WTC11 (cell line): ENCODE measurements at regions not wholly inside any gene's neighbourhood (a gene's known extent, or its start where the extent isn't known, plus 50 kb on each side); places are given as distances from the start of the nearest gene placed in this dataset.

Experiments used
- ATAC-seq: fragments of 200-7000 bp; cut with Tn5 transposase; 2 replicates; pipeline ENCODE4 v1.10.0; 2021; ENCODE audit warnings: mild to moderate bottlenecking, moderate library complexity
- CTCF ChIA-PET: fragments of 300-600 bp; sonication (Branson Sonifier 250); formaldehyde crosslinking; loops from one replicate; lab custom pipeline; 2021; ENCODE audit warnings: antibody characterized with exemption; lab: Charles Lee
- POLR2A ChIA-PET: fragments of 350-600 bp; sonication (Branson Sonifier 250); formaldehyde crosslinking; loops from one replicate; lab custom pipeline; 2021; ENCODE audit warnings: antibody characterized with exemption; lab: Charles Lee
- DNase-seq: peaks from one replicate; pipeline ENCODE4 v3.0.0; 2021; ENCODE audit warnings: low spot score
- H3K27ac Mint-ChIP-seq: 2 replicates; pipeline ENCODE4 v1.8.0; 2021; ENCODE audit warnings: mixed read lengths
- H3K27me3 Mint-ChIP-seq: 2 replicates; pipeline ENCODE4 v1.8.0; 2021; ENCODE audit warnings: low read depth, mild to moderate bottlenecking, moderate library complexity, mixed read lengths
- H3K36me3 Mint-ChIP-seq: 2 replicates; pipeline ENCODE4 v1.8.0; 2021; ENCODE audit warnings: mixed read lengths
- H3K4me1 Mint-ChIP-seq: 2 replicates; pipeline ENCODE4 v1.8.0; 2022; ENCODE audit warnings: mixed read lengths
- H3K4me3 Mint-ChIP-seq: 2 replicates; pipeline ENCODE4 v1.8.0; 2021; ENCODE audit warnings: mild to moderate bottlenecking, moderate library complexity, mixed read lengths
- H3K9me3 Mint-ChIP-seq: 2 replicates; pipeline ENCODE4 v1.8.0; 2021; ENCODE audit warnings: mixed read lengths
- EMX1 ChIP-seq: fragments of 250-450 bp; sonication (Bioruptor Pico); IDR thresholded peaks from 2 replicates; pipeline ENCODE4 v1.8.0; 2021; ENCODE audit warnings: mild to moderate bottlenecking
- FOXK1 ChIP-seq: sonication (generic); formaldehyde crosslinking; IDR thresholded peaks from 2 replicates; pipeline ENCODE4 v1.8.0; 2022; ENCODE audit warnings: mild to moderate bottlenecking, moderate library complexity, missing genetic modification reagents
- IRF2 ChIP-seq: sonication (generic); formaldehyde crosslinking; IDR thresholded peaks from 2 replicates; pipeline ENCODE4 v1.8.0; 2022; ENCODE audit warnings: low read depth, missing genetic modification reagents, borderline replicate concordance
- RORB ChIP-seq: fragments of 250-450 bp; sonication (Bioruptor Pico); IDR thresholded peaks from 2 replicates; pipeline ENCODE4 v1.9.0; 2021; ENCODE audit warnings: mild to moderate bottlenecking
- TEAD1 ChIP-seq: sonication (generic); formaldehyde crosslinking; IDR thresholded peaks from 2 replicates; pipeline ENCODE4 v1.8.0; 2022; ENCODE audit warnings: mild to moderate bottlenecking, missing genetic modification reagents
- ZNF138 ChIP-seq: sonication (generic); formaldehyde crosslinking; conservative IDR thresholded peaks from 2 replicates; pipeline ENCODE4 v1.8.1; 2022; ENCODE audit warnings: mild to moderate bottlenecking, moderate library complexity, missing genetic modification reagents
- TF ChIP-seq, protein P1 (sequence below): sonication (generic); formaldehyde crosslinking; IDR thresholded peaks from 2 replicates; pipeline ENCODE4 v1.8.0; 2022; ENCODE audit warnings: mild to moderate bottlenecking, missing genetic modification reagents
- TF ChIP-seq, protein P2 (sequence below): fragments of 250-450 bp; sonication (Bioruptor Pico); conservative IDR thresholded peaks from 2 replicates; pipeline ENCODE4 v1.9.0; 2021; ENCODE audit warnings: mild to moderate bottlenecking
- TF ChIP-seq, protein P3 (sequence below): sonication (generic); formaldehyde crosslinking; IDR thresholded peaks from 2 replicates; pipeline ENCODE4 v1.8.0; 2022; ENCODE audit warnings: missing genetic modification reagents
- TF ChIP-seq, protein P4 (sequence below): sonication (generic); formaldehyde crosslinking; IDR thresholded peaks from 2 replicates; pipeline ENCODE4 v1.8.1; 2023; ENCODE audit warnings: mild to moderate bottlenecking, missing genetic modification reagents, moderate library complexity
- TF ChIP-seq, protein P5 (sequence below): sonication (generic); formaldehyde crosslinking; IDR thresholded peaks from 2 replicates; pipeline ENCODE4 v1.8.0; 2022; ENCODE audit warnings: mild to moderate bottlenecking, missing genetic modification reagents
- TF ChIP-seq, protein P6 (sequence below): sonication (generic); formaldehyde crosslinking; conservative IDR thresholded peaks from 2 replicates; pipeline ENCODE4 v1.8.1; 2023; ENCODE audit warnings: mild to moderate bottlenecking, low read depth, missing genetic modification reagents, moderate library complexity

DNA sequence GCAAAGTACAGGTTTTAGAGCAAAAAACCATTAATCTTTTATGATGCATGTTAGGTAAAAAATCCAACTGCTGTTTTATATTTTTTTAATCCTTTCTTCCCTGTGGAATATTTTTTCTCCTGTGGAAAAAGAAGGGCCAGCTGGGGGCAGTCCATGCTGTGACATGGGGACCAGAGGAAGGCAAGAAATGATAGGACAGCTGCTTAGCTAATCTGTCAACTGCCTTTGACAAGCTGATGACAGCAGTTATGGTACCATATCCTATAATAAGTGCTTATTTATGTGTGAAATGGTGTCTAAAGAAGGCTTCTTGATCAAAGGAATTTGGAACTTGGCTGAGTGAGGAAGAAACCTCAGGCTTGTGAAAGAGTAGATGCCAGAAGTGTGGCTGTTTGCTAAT is 452.4 kb upstream of the NOVA1 start:
- CTCF ChIA-PET, result no interaction called here

DNA sequence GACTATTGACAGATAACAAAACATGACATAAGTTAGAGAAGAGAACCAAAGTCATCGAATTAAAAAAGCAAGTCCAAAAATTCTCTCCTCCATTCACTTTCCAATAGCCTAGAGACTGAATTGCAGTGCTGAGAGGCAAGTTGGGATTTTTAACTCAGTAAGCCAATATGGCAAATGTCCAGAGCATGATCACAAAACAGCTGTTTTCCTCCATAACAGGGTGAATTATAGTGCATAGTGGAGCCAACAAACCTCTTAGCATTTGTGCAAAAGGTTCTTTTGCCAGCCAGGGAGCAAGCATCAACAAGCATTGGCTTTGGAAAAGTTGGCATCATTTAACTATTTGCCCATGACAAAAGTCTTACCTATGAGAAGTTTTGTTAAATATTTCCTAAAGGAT is 458.8 kb upstream of the NOVA1 start:
- no peak for TF ChIP-seq TEAD1 (CRISPR knock-in tag)
- TF ChIP-seq, protein P1, sequence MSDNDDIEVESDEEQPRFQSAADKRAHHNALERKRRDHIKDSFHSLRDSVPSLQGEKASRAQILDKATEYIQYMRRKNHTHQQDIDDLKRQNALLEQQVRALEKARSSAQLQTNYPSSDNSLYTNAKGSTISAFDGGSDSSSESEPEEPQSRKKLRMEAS, result no peak
- TF ChIP-seq, protein P2, sequence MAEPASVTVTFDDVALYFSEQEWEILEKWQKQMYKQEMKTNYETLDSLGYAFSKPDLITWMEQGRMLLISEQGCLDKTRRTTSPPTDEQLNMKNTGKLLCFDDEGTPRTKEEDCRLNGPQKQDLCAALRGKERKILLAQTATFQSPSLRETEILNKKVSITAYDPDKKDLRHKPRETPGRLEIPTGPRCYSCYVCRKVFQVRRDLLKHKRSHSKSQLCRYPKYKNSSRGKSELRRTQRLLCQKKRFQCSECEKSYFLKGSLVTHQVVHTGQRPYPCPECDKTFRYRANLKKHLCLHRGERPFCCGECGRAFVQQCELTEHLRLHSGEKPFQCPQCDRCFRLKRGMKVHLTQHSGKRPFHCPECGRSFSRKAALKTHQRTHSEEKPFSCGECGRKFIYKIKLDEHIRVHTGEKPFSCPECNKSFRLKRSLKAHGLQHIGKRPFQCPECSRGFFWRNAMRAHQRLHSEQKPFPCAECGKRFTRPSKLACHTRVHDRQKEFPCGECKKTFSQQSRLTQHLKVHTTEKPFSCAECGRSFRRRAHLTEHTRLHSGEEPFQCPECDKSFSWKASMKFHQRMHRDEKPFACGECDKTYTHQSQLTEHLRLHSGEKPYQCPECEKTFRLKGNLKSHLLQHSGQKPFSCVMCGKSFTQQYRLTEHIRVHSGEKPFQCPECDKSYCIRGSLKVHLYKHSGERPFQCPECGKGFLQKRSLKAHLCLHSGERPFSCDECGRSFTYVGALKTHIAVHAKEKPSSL, result no peak
- no peak overlapping the region for H3K4me3 Mint-ChIP-seq
- no peak for DNase-seq
- no peaks in the 10 kb centered on the region; the same call in 1 of the 2 replicates for H3K27me3 Mint-ChIP-seq
- no peak overlapping the region for H3K27ac Mint-ChIP-seq
- H3K9me3 Mint-ChIP-seq, result peaks cover 18% of the 10 kb centered on the region
- H3K4me1 Mint-ChIP-seq, result no peaks in the 10 kb centered on the region
- ATAC-seq, result no peak
- CTCF ChIA-PET, result no interaction called here
- POLR2A ChIA-PET, result no interaction called here
- H3K36me3 Mint-ChIP-seq, result 0 out of 2 replicates have a peak, but pooled peaks cover 4% of the 10 kb centered on the region

More for the DNA sequence above, 452.4 kb upstream of the NOVA1 start:
- Mint-ChIP-seq H3K27me3 (no peaks in the 10 kb centered on the region), H3K36me3 (0 out of 2 replicates have a peak, but pooled peaks cover 4% of the 10 kb centered on the region), H3K27ac (no peak overlapping the region), H3K9me3 (peaks cover 18% of the 10 kb centered on the region), H3K4me1 (no peaks in the 10 kb centered on the region), H3K4me3 (no peak overlapping the region)
- POLR2A ChIA-PET, result no interaction called here
- DNase-seq (no peak), ATAC-seq (no peak)
- TF ChIP-seq ZNF138 (CRISPR knock-in tag) (no peak), IRF2 (no peak), FOXK1 (CRISPR knock-in tag) (no peak), EMX1 (CRISPR knock-in tag) (no peak), RORB (CRISPR knock-in tag) (no peak)
- TF ChIP-seq, protein P3, sequence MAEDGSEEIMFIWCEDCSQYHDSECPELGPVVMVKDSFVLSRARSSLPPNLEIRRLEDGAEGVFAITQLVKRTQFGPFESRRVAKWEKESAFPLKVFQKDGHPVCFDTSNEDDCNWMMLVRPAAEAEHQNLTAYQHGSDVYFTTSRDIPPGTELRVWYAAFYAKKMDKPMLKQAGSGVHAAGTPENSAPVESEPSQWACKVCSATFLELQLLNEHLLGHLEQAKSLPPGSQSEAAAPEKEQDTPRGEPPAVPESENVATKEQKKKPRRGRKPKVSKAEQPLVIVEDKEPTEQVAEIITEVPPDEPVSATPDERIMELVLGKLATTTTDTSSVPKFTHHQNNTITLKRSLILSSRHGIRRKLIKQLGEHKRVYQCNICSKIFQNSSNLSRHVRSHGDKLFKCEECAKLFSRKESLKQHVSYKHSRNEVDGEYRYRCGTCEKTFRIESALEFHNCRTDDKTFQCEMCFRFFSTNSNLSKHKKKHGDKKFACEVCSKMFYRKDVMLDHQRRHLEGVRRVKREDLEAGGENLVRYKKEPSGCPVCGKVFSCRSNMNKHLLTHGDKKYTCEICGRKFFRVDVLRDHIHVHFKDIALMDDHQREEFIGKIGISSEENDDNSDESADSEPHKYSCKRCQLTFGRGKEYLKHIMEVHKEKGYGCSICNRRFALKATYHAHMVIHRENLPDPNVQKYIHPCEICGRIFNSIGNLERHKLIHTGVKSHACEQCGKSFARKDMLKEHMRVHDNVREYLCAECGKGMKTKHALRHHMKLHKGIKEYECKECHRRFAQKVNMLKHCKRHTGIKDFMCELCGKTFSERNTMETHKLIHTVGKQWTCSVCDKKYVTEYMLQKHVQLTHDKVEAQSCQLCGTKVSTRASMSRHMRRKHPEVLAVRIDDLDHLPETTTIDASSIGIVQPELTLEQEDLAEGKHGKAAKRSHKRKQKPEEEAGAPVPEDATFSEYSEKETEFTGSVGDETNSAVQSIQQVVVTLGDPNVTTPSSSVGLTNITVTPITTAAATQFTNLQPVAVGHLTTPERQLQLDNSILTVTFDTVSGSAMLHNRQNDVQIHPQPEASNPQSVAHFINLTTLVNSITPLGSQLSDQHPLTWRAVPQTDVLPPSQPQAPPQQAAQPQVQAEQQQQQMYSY (CRISPR knock-in tag), result no peak
- TF ChIP-seq, protein P4, sequence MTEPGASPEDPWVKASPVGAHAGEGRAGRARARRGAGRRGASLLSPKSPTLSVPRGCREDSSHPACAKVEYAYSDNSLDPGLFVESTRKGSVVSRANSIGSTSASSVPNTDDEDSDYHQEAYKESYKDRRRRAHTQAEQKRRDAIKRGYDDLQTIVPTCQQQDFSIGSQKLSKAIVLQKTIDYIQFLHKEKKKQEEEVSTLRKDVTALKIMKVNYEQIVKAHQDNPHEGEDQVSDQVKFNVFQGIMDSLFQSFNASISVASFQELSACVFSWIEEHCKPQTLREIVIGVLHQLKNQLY (CRISPR knock-in tag), result no peak
- TF ChIP-seq, protein P5, sequence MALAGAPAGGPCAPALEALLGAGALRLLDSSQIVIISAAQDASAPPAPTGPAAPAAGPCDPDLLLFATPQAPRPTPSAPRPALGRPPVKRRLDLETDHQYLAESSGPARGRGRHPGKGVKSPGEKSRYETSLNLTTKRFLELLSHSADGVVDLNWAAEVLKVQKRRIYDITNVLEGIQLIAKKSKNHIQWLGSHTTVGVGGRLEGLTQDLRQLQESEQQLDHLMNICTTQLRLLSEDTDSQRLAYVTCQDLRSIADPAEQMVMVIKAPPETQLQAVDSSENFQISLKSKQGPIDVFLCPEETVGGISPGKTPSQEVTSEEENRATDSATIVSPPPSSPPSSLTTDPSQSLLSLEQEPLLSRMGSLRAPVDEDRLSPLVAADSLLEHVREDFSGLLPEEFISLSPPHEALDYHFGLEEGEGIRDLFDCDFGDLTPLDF (CRISPR knock-in tag), result no peak
- TF ChIP-seq, protein P6, sequence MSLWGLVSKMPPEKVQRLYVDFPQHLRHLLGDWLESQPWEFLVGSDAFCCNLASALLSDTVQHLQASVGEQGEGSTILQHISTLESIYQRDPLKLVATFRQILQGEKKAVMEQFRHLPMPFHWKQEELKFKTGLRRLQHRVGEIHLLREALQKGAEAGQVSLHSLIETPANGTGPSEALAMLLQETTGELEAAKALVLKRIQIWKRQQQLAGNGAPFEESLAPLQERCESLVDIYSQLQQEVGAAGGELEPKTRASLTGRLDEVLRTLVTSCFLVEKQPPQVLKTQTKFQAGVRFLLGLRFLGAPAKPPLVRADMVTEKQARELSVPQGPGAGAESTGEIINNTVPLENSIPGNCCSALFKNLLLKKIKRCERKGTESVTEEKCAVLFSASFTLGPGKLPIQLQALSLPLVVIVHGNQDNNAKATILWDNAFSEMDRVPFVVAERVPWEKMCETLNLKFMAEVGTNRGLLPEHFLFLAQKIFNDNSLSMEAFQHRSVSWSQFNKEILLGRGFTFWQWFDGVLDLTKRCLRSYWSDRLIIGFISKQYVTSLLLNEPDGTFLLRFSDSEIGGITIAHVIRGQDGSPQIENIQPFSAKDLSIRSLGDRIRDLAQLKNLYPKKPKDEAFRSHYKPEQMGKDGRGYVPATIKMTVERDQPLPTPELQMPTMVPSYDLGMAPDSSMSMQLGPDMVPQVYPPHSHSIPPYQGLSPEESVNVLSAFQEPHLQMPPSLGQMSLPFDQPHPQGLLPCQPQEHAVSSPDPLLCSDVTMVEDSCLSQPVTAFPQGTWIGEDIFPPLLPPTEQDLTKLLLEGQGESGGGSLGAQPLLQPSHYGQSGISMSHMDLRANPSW (CRISPR knock-in tag), result no peak
